DMS53 treated with DMSO at 0.1 percent for 48 hours (cell line): ENCODE measurements at regions not wholly inside any gene's neighbourhood (a gene's known extent, or its start where the extent isn't known, plus 50 kb on each side); places are given as distances from the start of the nearest gene placed in this dataset.

Experiments used
- DNase-seq: peaks from one replicate; lab custom pipeline; 2025; ENCODE audit not compliant: unreplicated experiment; lab: John Stamatoyannopoulos, UW

- no peak for DNase-seq
These were observed 54.8 kb upstream of the DLG1 start for GRCh38 chr3:197353001-197353866.

GRCh38 chr3:197352382-197352781 lies 54.0 kb upstream of the DLG1 start:
- DNase-seq: no peak

GRCh38 chr3:197350446-197350845 lies 52.0 kb upstream of the DLG1 start:
- no peak for DNase-seq

GRCh38 chr3:197349368-197349767 lies 51.0 kb upstream of the DLG1 start:
- DNase-seq: no peak
